LNCAP (cell line): ENCODE measurements at regions not wholly inside any gene's neighbourhood (a gene's known extent, or its start where the extent isn't known, plus 50 kb on each side); places are given as distances from the start of the nearest gene placed in this dataset.

Experiments used
- CTCF ChIP-seq: fragments of 450-650 bp; IDR thresholded peaks from 2 replicates; pipeline ENCODE4 v1.5.1; 2017; ENCODE audit warnings: mild to moderate bottlenecking

GRCh38 chr14:84465880-84466279 lies 1064.1 kb upstream of the FLRT2 start:
- TF ChIP-seq CTCF, result no peak

DNA sequence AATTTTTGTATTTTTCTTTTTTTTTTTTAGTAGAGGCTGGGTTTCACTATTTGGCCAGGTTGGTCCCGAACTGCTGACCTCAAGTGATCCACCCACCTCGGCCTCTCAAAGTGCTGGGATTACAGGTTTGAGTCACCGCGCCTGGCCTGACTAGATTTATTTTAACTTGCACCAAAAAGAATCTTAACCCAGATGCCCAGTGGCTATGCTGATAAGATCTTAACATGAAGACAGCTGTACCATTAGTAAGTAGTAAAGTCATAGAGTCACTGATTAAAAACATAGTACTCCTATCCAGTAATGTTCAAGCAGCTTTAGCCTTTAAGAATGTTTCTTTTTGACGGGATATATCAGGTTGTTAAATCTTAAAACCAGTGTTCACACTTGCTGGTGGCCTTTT lies 1061.8 kb upstream of the FLRT2 start:
- TF ChIP-seq CTCF, result no peak

DNA sequence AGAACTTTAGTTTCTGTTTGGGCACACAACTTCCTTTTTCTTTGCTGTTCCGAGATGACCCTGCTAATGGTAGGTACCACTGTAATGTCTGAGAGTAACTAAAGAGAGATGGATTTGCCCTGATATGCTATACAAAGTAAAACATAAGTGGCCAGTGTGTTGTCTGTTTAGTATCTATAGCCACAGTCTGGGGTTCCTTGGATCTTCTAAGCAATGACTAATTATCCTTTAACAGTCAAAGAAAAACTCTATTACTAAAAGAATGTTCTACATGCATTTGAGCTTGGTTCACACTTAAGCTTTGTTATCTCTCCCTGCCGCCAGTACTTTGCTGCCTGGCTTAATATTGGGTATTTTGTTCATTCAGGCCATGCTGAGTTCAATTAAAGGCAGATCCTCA lies 1051.9 kb upstream of the FLRT2 start:
- no peak for TF ChIP-seq CTCF

DNA sequence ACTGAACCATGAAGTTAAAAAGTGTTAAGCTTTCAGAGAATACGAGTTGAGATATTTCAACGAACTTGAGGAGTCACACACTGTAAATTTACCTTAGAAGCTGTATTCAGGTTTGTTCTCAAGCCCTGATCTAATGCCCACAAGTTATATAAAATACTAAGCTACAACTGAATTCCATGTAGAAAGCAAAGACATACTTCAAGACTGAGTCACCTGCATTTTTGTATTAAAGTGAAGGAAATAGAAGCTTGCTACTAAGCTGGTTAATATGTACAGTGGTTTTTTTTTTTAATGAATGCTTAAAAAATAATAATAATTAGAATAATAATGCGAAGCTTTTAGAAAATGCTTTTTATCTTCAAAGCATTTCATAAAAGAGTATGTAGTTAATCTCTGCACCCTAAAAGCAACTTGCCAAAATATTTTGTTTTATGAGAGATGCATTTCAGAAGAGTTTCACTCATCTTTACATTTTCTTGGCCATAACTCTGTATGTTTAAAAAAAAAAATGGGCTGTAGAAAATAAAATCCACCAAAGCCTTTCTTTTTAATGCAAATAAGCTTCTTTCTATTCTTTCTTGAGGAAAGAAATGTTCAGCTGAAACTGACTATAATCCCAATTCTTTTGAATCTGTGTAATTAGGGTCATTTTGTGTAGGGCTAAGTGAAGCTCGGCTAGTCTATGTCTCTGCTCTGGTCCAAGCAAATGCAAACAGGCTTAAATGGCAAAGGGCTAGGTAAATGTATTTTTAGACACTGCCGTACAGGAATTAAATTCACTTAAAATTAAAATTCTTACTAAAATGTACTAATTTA lies 1047.5 kb upstream of the FLRT2 start:
- no peak for TF ChIP-seq CTCF

DNA sequence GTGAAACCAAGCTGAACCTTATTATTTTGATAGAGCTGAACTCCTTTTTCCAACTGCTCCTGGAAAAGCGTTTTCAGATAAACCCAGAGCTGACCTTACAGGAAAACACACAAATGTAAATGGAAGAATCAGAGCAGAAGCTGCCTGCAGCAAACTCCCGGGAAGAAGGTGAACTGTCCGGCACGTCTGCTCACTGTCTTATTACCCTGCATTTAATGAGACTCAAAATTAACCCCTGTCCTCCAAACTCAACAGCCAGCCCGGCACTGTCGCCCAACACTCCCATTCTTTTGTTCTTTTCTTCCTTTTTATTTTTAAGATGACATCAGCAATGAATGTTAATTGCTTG lies 1046.9 kb upstream of the FLRT2 start:
- no peak for TF ChIP-seq CTCF

GRCh38 chr14:84485036-84485435 lies 1044.9 kb upstream of the FLRT2 start:
- TF ChIP-seq CTCF, result no peak

- no peak for TF ChIP-seq CTCF
These were observed 1039.9 kb upstream of the FLRT2 start for GRCh38 chr14:84490081-84490480.

- TF ChIP-seq CTCF, result no peak
These were observed 1037.3 kb upstream of the FLRT2 start for GRCh38 chr14:84492685-84493084.
